Spleen (tissue), 11 donors: ENCODE measurements at regions not wholly inside any gene's neighbourhood (a gene's known extent, or its start where the extent isn't known, plus 50 kb on each side); places are given as distances from the start of the nearest gene placed in this dataset.

Experiments used
- DNase-seq: peaks from one replicate; pipeline ENCODE4 v3.0.0-alpha.2; 2020
- H3K27ac ChIP-seq, 8 donors: fragments of 200-600 bp; sonication (generic) in 7 of 8; 1 replicate in 4 of 8; 2 replicates in 4 of 8; pipeline versions ENCODE4 v1.5.0 to v1.8.0; 2016 to 2021; ENCODE audit warnings: inconsistent platforms in 4 of 8, mild to moderate bottlenecking in 4 of 8, moderate library complexity in 1 of 8
- H3K27me3 ChIP-seq, 7 donors: fragments of 200-600 bp; sonication (generic) in 6 of 7; replicated peaks in 1 of 7; 1 replicate in 4 of 7; 2 replicates in 3 of 7; pipeline versions ENCODE4 v1.5.0 to v1.8.0; 2016 to 2021; ENCODE audit warnings: inconsistent platforms in 3 of 7, mild to moderate bottlenecking in 1 of 7
- H3K36me3 ChIP-seq, 6 donors: fragments of 200-600 bp; sonication (generic) in 5 of 6; 1 replicate in 4 of 6; 2 replicates in 2 of 6; pipeline versions ENCODE4 v1.5.0 to v1.8.0; 2016 to 2021; ENCODE audit warnings: inconsistent platforms in 2 of 6
- H3K4me1 ChIP-seq, 6 donors: fragments of 200-600 bp; sonication (generic) in 5 of 6; 1 replicate in 3 of 6; 2 replicates in 3 of 6; pipeline versions ENCODE4 v1.5.0 to v1.8.0; 2016 to 2021; ENCODE audit warnings: inconsistent platforms in 3 of 6
- H3K4me3 ChIP-seq, 8 donors: fragments of 200-600 bp; sonication (generic) in 7 of 8; 1 replicate in 4 of 8; 2 replicates in 4 of 8; pipeline versions ENCODE4 v1.5.0 to v1.8.0; 2016 to 2021; ENCODE audit warnings: inconsistent platforms in 4 of 8, mild to moderate bottlenecking in 4 of 8, moderate library complexity in 2 of 8
- H3K9me3 ChIP-seq, 8 donors: fragments of 200-600 bp; sonication (generic) in 7 of 8; 1 replicate in 4 of 8; 2 replicates in 4 of 8; pipeline versions ENCODE4 v1.5.0 to v1.8.0; 2016 to 2021; ENCODE audit warnings: inconsistent platforms in 4 of 8
- CTCF ChIP-seq, 11 experiments: fragments of 200-600 bp in 7 of 11; fragments of 450-650 bp in 4 of 11; sonication (generic) in 4 of 11; IDR thresholded peaks in 8 of 11; conservative IDR thresholded peaks in 3 of 11; 1 replicate in 7 of 11; 2 replicates in 4 of 11; pipeline versions ENCODE4 v1.4.0 to v1.8.0; 2016 to 2021; ENCODE audit warnings: antibody characterized with exemption in 11 of 11, inconsistent platforms in 4 of 11, mild to moderate bottlenecking in 1 of 11
- POLR2A ChIP-seq, 3 donors: fragments of 450-650 bp; IDR thresholded peaks; one replicate each; pipeline ENCODE4 v1.5.1; 2017; ENCODE audit warnings: antibody characterized with exemption in 3 of 3, mild to moderate bottlenecking in 1 of 3
- POLR2AphosphoS5 ChIP-seq, 3 donors: sonication (generic); formaldehyde crosslinking; IDR thresholded peaks; one replicate each; pipeline ENCODE4 v1.5.1; 2017; ENCODE audit warnings: antibody characterized with exemption in 3 of 3
- WGBS, 5 donors: extraction: QIAGEN DNeasy Blood & Tissue Kit in 3 of 5; methylation state at CpG; one replicate each; pipeline versions ENCODE4 v1.1.5 to v1.1.7; 2013 to 2018; 5-methylcytosine and 5-hydroxymethylcytosine counted together
- intact Hi-C: fragments of 100-400 bp; cut with DNase I; formaldehyde crosslinking; loops from one replicate; pipeline ENCODE4 v1.15.0; 2023; ENCODE audit warnings: low total_unique reads
- donor health status: healthy with polysubstance abuse.
- donor health status: DM: no; HTN: no; CAD: no; lungs with moderate emphysema.
- donor health status: DM: no; HTN: no; CAD: no.
- donor health status: Bipolar disorder and iron deficiency.
- donor health status: healthy.
- donor health status: DM: no; HTN: no; CAD: no.
- donor health status: DM: yes; HTN: yes; CAD: no.

GRCh38 chr13:23957981-23958380, 60.7 kb upstream of the C1QTNF9B start:
- DNase-seq = no peak
- TF ChIP-seq POLR2AphosphoS5 (IDR thresholded peaks at IDR 0.05) = no peak
- TF ChIP-seq CTCF (IDR thresholded peaks at IDR 0.05 in 8 of 11, conservative IDR thresholded peaks at IDR 0.05 in 3 of 11) = no peak
- Histone ChIP-seq H3K27ac (no peak overlapping the region), H3K36me3 (no peaks in the 10 kb centered on the region), H3K27me3 (no peaks in the 10 kb centered on the region), H3K4me1 (no peaks in the 10 kb centered on the region), H3K9me3 (no peaks in the 10 kb centered on the region), H3K4me3 (no peak overlapping the region)
- WGBS, 5 donors = 72 to 99% (median 88%) methylated on average over 4 of the region's 4 CpGs
- intact Hi-C loops = no loop called here

GRCh38 chr13:23959231-23959862, 62.0 kb upstream of the C1QTNF9B start:
- no peaks in the 10 kb centered on the region for H3K36me3 ChIP-seq
- no peak overlapping the region for H3K27ac ChIP-seq
- WGBS, 5 donors = 90 to 98% (median 93%) methylated on average over 2 of the region's 2 CpGs
- DNase-seq = no peak
- no peaks in the 10 kb centered on the region for H3K4me1 ChIP-seq
- TF ChIP-seq POLR2A (IDR thresholded peaks at IDR 0.05) (no peak), CTCF (IDR thresholded peaks at IDR 0.05 in 8 of 11, conservative IDR thresholded peaks at IDR 0.05 in 3 of 11) (no peak), POLR2AphosphoS5 (IDR thresholded peaks at IDR 0.05) (no peak)
- intact Hi-C loops = no loop called here
- no peak overlapping the region for H3K4me3 ChIP-seq
- H3K9me3 ChIP-seq = no peaks in the 10 kb centered on the region
- no peaks in the 10 kb centered on the region for H3K27me3 ChIP-seq

- H3K27ac ChIP-seq = no peak overlapping the region
- H3K4me1 ChIP-seq = no peaks in the 10 kb centered on the region
- no peak overlapping the region for H3K4me3 ChIP-seq
- H3K27me3 ChIP-seq = no peaks in the 10 kb centered on the region
- WGBS, 5 donors = 67 to 89% (median 80%) methylated on average over 1 of the region's 1 CpG
- TF ChIP-seq POLR2A (IDR thresholded peaks at IDR 0.05) (no peak), CTCF (IDR thresholded peaks at IDR 0.05 in 8 of 11, conservative IDR thresholded peaks at IDR 0.05 in 3 of 11) (peak in 9 of 11 experiments; percentile 21 to 65 (median 52))
- no peaks in the 10 kb centered on the region for H3K36me3 ChIP-seq
- H3K9me3 ChIP-seq = no peaks in the 10 kb centered on the region
- no peak for DNase-seq
- intact Hi-C loops = no loop called here
Measured at GRCh38 chr13:23960566-23961156, 63.4 kb upstream of the C1QTNF9B start.

GRCh38 chr13:23963184-23963931, 66.1 kb upstream of the C1QTNF9B start:
- intact Hi-C loops = no loop called here
- H3K4me1 ChIP-seq = peaks cover 0 to 18% (median 5%) of the 10 kb centered on the region in 6 donors
- TF ChIP-seq CTCF (IDR thresholded peaks at IDR 0.05 in 8 of 11, conservative IDR thresholded peaks at IDR 0.05 in 3 of 11) = no peak
- TF ChIP-seq POLR2AphosphoS5 (IDR thresholded peaks at IDR 0.05) = no peak
- TF ChIP-seq POLR2A (IDR thresholded peaks at IDR 0.05) = no peak
- no peak for DNase-seq
- H3K27me3 ChIP-seq = no peaks in the 10 kb centered on the region
- no peaks in the 10 kb centered on the region for H3K9me3 ChIP-seq
- H3K4me3 ChIP-seq = no peak overlapping the region
- no peaks in the 10 kb centered on the region for H3K36me3 ChIP-seq
- 76 to 88% (median 86%) methylated on average over 7 of the region's 7 CpGs for WGBS, 5 donors
- no peak overlapping the region for H3K27ac ChIP-seq
